NCI-H226 (cell line): ENCODE measurements at regions not wholly inside any gene's neighbourhood (a gene's known extent, or its start where the extent isn't known, plus 50 kb on each side); places are given as distances from the start of the nearest gene placed in this dataset.

Experiments used
- DNase-seq: peaks from one replicate; pipeline ENCODE4 v3.0.0-alpha.2; 2015

- DNase-seq = peak; percentile 84
Observed at GRCh38 chr16:86664522-86665318, 86.4 kb downstream of the FOXL1 start.

- DNase-seq = peak; percentile 57
Observed at GRCh38 chr16:86665319-86665675, 86.9 kb downstream of the FOXL1 start.

- DNase-seq = no peak
Observed at GRCh38 chr16:86665929-86666328, 87.6 kb downstream of the FOXL1 start.

GRCh38 chr16:86667035-86667434, 88.7 kb downstream of the FOXL1 start:
- no peak for DNase-seq

GRCh38 chr16:86668136-86668910, 90.0 kb downstream of the FOXL1 start:
- DNase-seq = peak; percentile 29

- no peak for DNase-seq
Observed at GRCh38 chr16:86669285-86669805, 91.0 kb downstream of the FOXL1 start.

GRCh38 chr16:86669937-86670749, 91.8 kb downstream of the FOXL1 start:
- DNase-seq = no peak

- no peak for DNase-seq
Observed at GRCh38 chr16:86670750-86671234, 92.4 kb downstream of the FOXL1 start.

- DNase-seq = no peak
Observed at GRCh38 chr16:86671486-86672178, 93.3 kb downstream of the FOXL1 start.

GRCh38 chr16:86672179-86672863, 94.0 kb downstream of the FOXL1 start:
- DNase-seq = no peak

- no peak for DNase-seq
Observed at GRCh38 chr16:86673090-86673955, 95.0 kb downstream of the FOXL1 start.

GRCh38 chr16:86673956-86674453, 95.7 kb downstream of the FOXL1 start:
- DNase-seq = no peak

GRCh38 chr16:86676254-86676670, 97.9 kb downstream of the FOXL1 start:
- peak; percentile 39 for DNase-seq

- no peak for DNase-seq
Observed at GRCh38 chr16:86679490-86679889, 101.1 kb downstream of the FOXL1 start.

GRCh38 chr16:86680162-86680561, 101.8 kb downstream of the FOXL1 start:
- DNase-seq = peak; percentile 51

GRCh38 chr16:86680661-86681030, 102.3 kb downstream of the FOXL1 start:
- DNase-seq = no peak

GRCh38 chr16:86681031-86681756, 102.8 kb downstream of the FOXL1 start:
- no peak for DNase-seq

GRCh38 chr16:86681757-86682106, 103.4 kb downstream of the FOXL1 start:
- DNase-seq = no peak

GRCh38 chr16:86682219-86682904, 104.0 kb downstream of the FOXL1 start:
- DNase-seq = no peak
